ENCODE measurements at regions not wholly inside any gene's neighbourhood (a gene's known extent, or its start where the extent isn't known, plus 50 kb on each side); places are given as distances from the start of the nearest gene placed in this dataset.

DNA sequence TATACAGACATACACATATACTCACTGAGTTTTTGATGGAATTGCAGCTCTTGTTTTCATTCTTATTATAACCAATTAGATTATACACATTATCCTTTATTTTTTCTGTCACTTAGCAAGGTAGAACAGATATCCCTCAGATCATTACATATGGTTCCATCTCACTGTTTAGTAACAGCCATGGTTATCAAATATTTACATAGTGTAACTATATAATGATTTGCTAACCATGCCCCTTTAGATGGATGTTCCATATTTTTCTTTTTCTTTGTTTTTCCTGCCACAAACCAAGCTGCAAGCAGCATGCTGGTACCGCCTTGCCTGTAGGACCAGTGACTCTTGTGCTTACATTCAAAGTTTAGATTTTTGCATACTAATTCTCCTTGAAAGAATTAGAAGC lies 163.4 kb upstream of the NFE2L3 start:
- no peaks in the 10 kb centered on the region for H3K9me3 Mint-ChIP-seq
- H3K4me1 Mint-ChIP-seq: no peaks in the 10 kb centered on the region
- no peak overlapping the region for H3K27ac Mint-ChIP-seq
- ATAC-seq (ENCODE audit: low read depth in 2 of 2): no peak
- H3K27me3 Mint-ChIP-seq: peaks cover 46 to 63% (median 46%) of the 10 kb centered on the region in 3 donors
- H3K4me3 Mint-ChIP-seq: no peak overlapping the region
- no peaks in the 10 kb centered on the region for H3K36me3 Mint-ChIP-seq
- DNase-seq: no peak

GRCh38 chr7:25989140-25989705 lies 162.8 kb upstream of the NFE2L3 start:
- ATAC-seq (ENCODE audit: low read depth in 2 of 2) (no peak), DNase-seq (no peak)
- Mint-ChIP-seq H3K4me3 (no peak overlapping the region), H3K4me1 (no peaks in the 10 kb centered on the region), H3K27ac (no peak overlapping the region), H3K9me3 (peaks cover 0 to 2% (median 0%) of the 10 kb centered on the region in 7 donors), H3K36me3 (peaks cover 0 to 4% of the 10 kb centered on the region in 2 donors), H3K27me3 (peaks cover 46 to 65% (median 49%) of the 10 kb centered on the region in 3 donors)

GRCh38 chr7:25994433-25994994 lies 157.5 kb upstream of the NFE2L3 start:
- H3K36me3 Mint-ChIP-seq: peaks cover 0 to 9% of the 10 kb centered on the region in 2 donors
- ATAC-seq (ENCODE audit: low read depth in 2 of 2) (no peak), DNase-seq (no peak)
- no peak overlapping the region for H3K4me3 Mint-ChIP-seq
- peaks cover 66 to 74% (median 67%) of the 10 kb centered on the region in 3 donors for H3K27me3 Mint-ChIP-seq
- no peaks in the 10 kb centered on the region for H3K4me1 Mint-ChIP-seq
- no peak overlapping the region for H3K27ac Mint-ChIP-seq
- H3K9me3 Mint-ChIP-seq: peaks cover 0 to 6% (median 0%) of the 10 kb centered on the region in 7 donors

GRCh38 chr7:25995216-25995615 lies 156.8 kb upstream of the NFE2L3 start:
- peaks cover 0 to 9% of the 10 kb centered on the region in 2 donors for H3K36me3 Mint-ChIP-seq
- ATAC-seq (ENCODE audit: low read depth in 2 of 2): no peak
- H3K27me3 Mint-ChIP-seq: peaks cover 60 to 70% (median 64%) of the 10 kb centered on the region in 3 donors
- H3K4me1 Mint-ChIP-seq: no peaks in the 10 kb centered on the region
- no peak for DNase-seq
- H3K9me3 Mint-ChIP-seq: peaks cover 0 to 6% (median 0%) of the 10 kb centered on the region in 7 donors
- H3K4me3 Mint-ChIP-seq: no peak overlapping the region
- no peak overlapping the region for H3K27ac Mint-ChIP-seq

- H3K9me3 Mint-ChIP-seq: peaks cover 0 to 6% (median 0%) of the 10 kb centered on the region in 7 donors
- no peak overlapping the region for H3K27ac Mint-ChIP-seq
- H3K27me3 Mint-ChIP-seq: peaks cover 54 to 70% (median 65%) of the 10 kb centered on the region in 3 donors
- ATAC-seq (ENCODE audit: low read depth in 2 of 2) (no peak), DNase-seq (no peak)
- H3K4me1 Mint-ChIP-seq: no peaks in the 10 kb centered on the region
- H3K4me3 Mint-ChIP-seq: no peak overlapping the region
- peaks cover 0 to 9% of the 10 kb centered on the region in 2 donors for H3K36me3 Mint-ChIP-seq
Measured at GRCh38 chr7:25996006-25996408, 156.0 kb upstream of the NFE2L3 start.

GRCh38 chr7:25998499-25998898 lies 153.5 kb upstream of the NFE2L3 start:
- Mint-ChIP-seq H3K27ac (no peak overlapping the region), H3K9me3 (peaks cover 0 to 6% (median 0%) of the 10 kb centered on the region in 7 donors), H3K4me3 (no peak overlapping the region), H3K4me1 (no peaks in the 10 kb centered on the region), H3K36me3 (peaks cover 0 to 9% of the 10 kb centered on the region in 2 donors), H3K27me3 (peaks cover 73 to 84% (median 74%) of the 10 kb centered on the region in 3 donors)
- DNase-seq (no peak), ATAC-seq (ENCODE audit: low read depth in 2 of 2) (no peak)

GRCh38 chr7:26000841-26001240 lies 151.2 kb upstream of the NFE2L3 start:
- Mint-ChIP-seq H3K27ac (no peak overlapping the region), H3K27me3 (peaks cover 58 to 69% (median 59%) of the 10 kb centered on the region in 3 donors), H3K9me3 (no peaks in the 10 kb centered on the region), H3K4me1 (no peaks in the 10 kb centered on the region), H3K36me3 (no peaks in the 10 kb centered on the region), H3K4me3 (no peak overlapping the region)
- DNase-seq: no peak
- ATAC-seq (ENCODE audit: low read depth in 2 of 2): no peak

- H3K9me3 Mint-ChIP-seq: no peaks in the 10 kb centered on the region
- H3K36me3 Mint-ChIP-seq: no peaks in the 10 kb centered on the region
- H3K27me3 Mint-ChIP-seq: peaks cover 58 to 69% (median 59%) of the 10 kb centered on the region in 3 donors
- H3K27ac Mint-ChIP-seq: no peak overlapping the region
- no peak overlapping the region for H3K4me3 Mint-ChIP-seq
- no peak for ATAC-seq (ENCODE audit: low read depth in 2 of 2)
- DNase-seq: no peak
- H3K4me1 Mint-ChIP-seq: no peaks in the 10 kb centered on the region
Measured at GRCh38 chr7:26001662-26002244, 150.2 kb upstream of the NFE2L3 start.

DNA sequence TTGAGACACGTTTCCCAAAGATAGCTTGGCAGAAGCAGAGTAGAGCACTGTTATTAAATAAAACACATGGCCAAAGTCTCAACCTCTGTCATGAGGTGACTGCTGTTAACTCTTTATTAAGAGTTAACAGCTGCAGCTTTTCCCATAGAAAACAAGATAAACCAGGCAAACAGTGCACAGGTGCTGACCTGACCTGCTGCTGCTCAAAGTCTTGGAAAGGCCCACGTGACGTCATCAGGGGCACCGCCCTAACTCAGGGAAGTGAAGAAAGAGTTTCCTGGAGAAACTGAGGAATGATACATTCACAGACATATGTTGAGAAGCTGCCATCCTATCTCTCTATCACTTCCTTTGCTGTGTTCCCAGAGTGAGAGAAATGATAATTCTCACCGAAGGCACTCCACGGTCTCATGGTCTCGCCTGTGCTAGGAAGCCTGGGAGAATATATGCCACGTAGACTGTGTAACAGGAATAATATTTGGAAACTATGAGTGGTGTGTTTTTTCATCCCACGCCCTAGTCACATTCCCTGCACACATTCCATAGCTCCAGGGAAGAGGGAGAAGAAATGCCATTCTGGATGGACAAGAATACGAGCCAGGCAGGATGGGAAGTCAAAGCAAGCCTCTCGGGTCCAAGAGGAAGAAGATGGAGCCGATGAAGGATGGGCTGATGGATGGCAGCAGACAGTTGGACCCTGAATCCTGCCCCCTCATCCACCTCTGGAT lies 146.2 kb upstream of the NFE2L3 start:
- ATAC-seq (ENCODE audit: low read depth in 2 of 2): no peak
- Mint-ChIP-seq H3K27me3 (peaks cover 60 to 75% (median 70%) of the 10 kb centered on the region in 3 donors), H3K4me1 (peaks cover under 1 to 6% (median 2%) of the 10 kb centered on the region in 3 donors), H3K4me3 (no peak overlapping the region), H3K27ac (no peak overlapping the region), H3K36me3 (peaks cover 0 to 6% of the 10 kb centered on the region in 2 donors), H3K9me3 (peaks cover 0 to 4% (median 0%) of the 10 kb centered on the region in 7 donors)
- no peak for DNase-seq

DNA sequence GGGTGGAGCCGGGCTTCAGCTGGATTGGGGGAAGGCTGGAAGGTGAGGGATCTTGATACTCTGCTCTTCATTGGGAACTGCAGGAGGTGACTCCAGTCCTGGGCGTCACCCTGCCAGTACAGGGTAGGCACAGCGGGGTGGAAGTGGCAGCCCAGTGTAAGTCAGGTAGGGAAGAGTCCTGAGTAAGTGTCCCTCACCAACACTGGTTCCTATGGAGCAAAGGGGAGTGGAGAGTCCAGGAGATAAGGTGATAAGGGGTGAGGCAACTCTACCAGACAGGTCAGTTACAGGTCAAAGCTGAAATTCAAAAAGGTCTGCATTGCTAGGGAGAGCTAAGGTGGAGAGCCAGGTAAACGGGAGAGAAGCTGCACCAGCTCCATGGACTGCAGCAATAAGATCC lies 145.6 kb upstream of the NFE2L3 start:
- no peak overlapping the region for H3K27ac Mint-ChIP-seq
- no peak overlapping the region for H3K4me3 Mint-ChIP-seq
- peaks cover 6 to 11% (median 6%) of the 10 kb centered on the region in 3 donors for H3K4me1 Mint-ChIP-seq
- peaks cover 62 to 69% (median 65%) of the 10 kb centered on the region in 3 donors for H3K27me3 Mint-ChIP-seq
- H3K36me3 Mint-ChIP-seq: peaks cover 0 to 6% of the 10 kb centered on the region in 2 donors
- ATAC-seq (ENCODE audit: low read depth in 2 of 2) (no peak), DNase-seq (no peak)
- H3K9me3 Mint-ChIP-seq: peaks cover 0 to 4% (median 0%) of the 10 kb centered on the region in 7 donors

DNA sequence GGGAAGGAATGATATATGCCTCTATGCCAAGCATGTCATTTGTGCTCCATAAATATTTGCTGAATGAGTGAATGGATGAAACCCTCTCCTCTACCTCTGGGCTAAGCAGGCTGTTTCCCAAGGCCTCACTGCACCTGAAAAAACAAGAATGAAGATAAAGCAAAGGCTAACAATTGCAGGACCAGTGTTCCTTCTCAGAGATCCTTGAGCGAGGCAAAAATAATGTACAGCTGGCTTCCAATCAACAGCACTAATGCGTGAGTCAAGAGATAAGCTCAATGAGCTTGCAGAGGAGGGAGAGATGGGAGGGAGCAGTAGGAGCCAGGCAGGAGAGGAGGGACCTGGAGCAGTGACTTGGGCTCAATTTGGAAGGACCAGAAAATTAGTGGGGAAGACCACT lies 144.5 kb upstream of the NFE2L3 start:
- peaks cover 11 to 13% (median 12%) of the 10 kb centered on the region in 3 donors for H3K4me1 Mint-ChIP-seq
- peaks cover 0 to 6% of the 10 kb centered on the region in 2 donors for H3K36me3 Mint-ChIP-seq
- DNase-seq (no peak), ATAC-seq (ENCODE audit: low read depth in 2 of 2) (no peak)
- peaks cover 0 to 4% (median 0%) of the 10 kb centered on the region in 7 donors for H3K9me3 Mint-ChIP-seq
- peaks cover 62 to 69% (median 62%) of the 10 kb centered on the region in 3 donors for H3K27me3 Mint-ChIP-seq
- H3K4me3 Mint-ChIP-seq: no peak overlapping the region
- no peak overlapping the region for H3K27ac Mint-ChIP-seq

- ATAC-seq (ENCODE audit: low read depth in 2 of 2) (no peak), DNase-seq (no peak)
- Mint-ChIP-seq H3K9me3 (peaks cover 0 to 4% (median 0%) of the 10 kb centered on the region in 7 donors), H3K4me3 (no peak overlapping the region), H3K27ac (no peak overlapping the region), H3K4me1 (peaks cover 12 to 13% (median 13%) of the 10 kb centered on the region in 3 donors), H3K27me3 (peaks cover 58 to 63% (median 61%) of the 10 kb centered on the region in 3 donors), H3K36me3 (peaks cover 0 to 6% of the 10 kb centered on the region in 2 donors)
Measured at GRCh38 chr7:26008428-26008827, 143.6 kb upstream of the NFE2L3 start.

DNA sequence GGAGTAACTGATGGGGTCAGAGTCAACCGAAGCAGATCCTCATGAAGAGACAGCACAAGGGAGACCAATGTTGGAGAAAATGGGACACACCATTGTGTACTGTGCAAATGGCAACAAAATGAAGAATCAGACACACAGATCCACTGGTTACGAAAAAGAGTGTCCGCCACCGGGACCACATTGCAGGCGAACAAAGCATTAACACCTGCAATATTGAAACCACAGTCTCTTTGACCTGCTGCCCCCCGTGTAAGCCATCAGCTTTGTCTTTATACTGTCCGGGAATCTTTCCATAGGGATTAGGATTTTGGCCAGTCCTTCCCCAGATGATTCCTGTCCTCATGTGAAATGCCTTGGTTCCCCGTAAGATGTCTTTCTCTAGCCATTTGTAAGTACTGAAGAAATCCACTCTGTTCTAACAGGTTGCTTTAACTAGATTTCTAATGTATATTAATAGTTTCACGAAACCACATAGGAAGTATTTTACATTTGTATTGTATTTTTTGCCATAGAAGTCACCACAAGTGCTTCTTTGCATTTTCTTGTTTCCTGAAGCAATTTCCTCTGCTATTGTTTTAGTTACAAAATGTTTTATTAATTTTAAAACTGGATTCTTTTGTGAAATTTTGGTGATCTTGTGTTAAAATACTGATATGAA lies 140.8 kb upstream of the NFE2L3 start:
- Mint-ChIP-seq H3K36me3 (peaks cover 5 to 19% of the 10 kb centered on the region in 2 donors), H3K9me3 (peaks cover 0 to 21% (median 10%) of the 10 kb centered on the region in 7 donors), H3K4me1 (peaks cover 12 to 15% (median 13%) of the 10 kb centered on the region in 3 donors), H3K27me3 (peaks cover 76 to 81% (median 77%) of the 10 kb centered on the region in 3 donors), H3K4me3 (peak overlapping the region in 1 of 8 donors; percentile 12), H3K27ac (no peak overlapping the region)
- no peak for ATAC-seq (ENCODE audit: low read depth in 2 of 2)
- DNase-seq: no peak

Data from naive B cell (primary cell).